Liver (tissue), 7 donors: ENCODE measurements at regions not wholly inside any gene's neighbourhood (a gene's known extent, or its start where the extent isn't known, plus 50 kb on each side); places are given as distances from the start of the nearest gene placed in this dataset.

ENCODE experiments used
- DNase-seq: peaks from one replicate; pipeline ENCODE4 v3.0.0-alpha.2; 2017; ENCODE audit warnings: low spot score
- H3K27ac ChIP-seq, 2 donors: one replicate each; pipeline ENCODE4 v1.7.0; 2013; ENCODE audit warnings: inconsistent platforms in 2 of 2, low read length in 2 of 2, control low read depth in 1 of 2, low read depth in 1 of 2, mild to moderate bottlenecking in 1 of 2
- H3K27me3 ChIP-seq, 4 donors: one replicate each; pipeline versions ENCODE4 v1.6.1 to v1.7.0; 2013; ENCODE audit warnings: low read length in 3 of 4, inconsistent platforms in 1 of 4, mild to moderate bottlenecking in 1 of 4, moderate library complexity in 1 of 4; ENCODE audit not compliant: control insufficient read depth in 4 of 4, insufficient read depth in 4 of 4
- H3K36me3 ChIP-seq, 4 donors: one replicate each; pipeline versions ENCODE4 v1.6.1 to v1.7.0; 2013; ENCODE audit warnings: low read length in 3 of 4, mild to moderate bottlenecking in 3 of 4, low read depth in 1 of 4, moderate library complexity in 1 of 4; ENCODE audit not compliant: control insufficient read depth in 4 of 4, insufficient read depth in 3 of 4
- H3K4me1 ChIP-seq, 4 donors: one replicate each; pipeline versions ENCODE4 v1.6.1 to v1.7.0; 2013; ENCODE audit warnings: low read length in 3 of 4, mild to moderate bottlenecking in 3 of 4, moderate library complexity in 1 of 4; ENCODE audit not compliant: control insufficient read depth in 4 of 4, insufficient read depth in 4 of 4
- H3K4me3 ChIP-seq, 3 donors: one replicate each; pipeline versions ENCODE4 v1.6.1 to v1.7.0; 2013; ENCODE audit warnings: low read length in 3 of 3, control low read depth in 1 of 3, low read depth in 1 of 3, mild to moderate bottlenecking in 1 of 3
- H3K9ac ChIP-seq, 2 donors: one replicate each; pipeline ENCODE4 v1.7.0; 2013; ENCODE audit warnings: low read length in 2 of 2, mild to moderate bottlenecking in 2 of 2, moderate library complexity in 2 of 2, control low read depth in 1 of 2, low read depth in 1 of 2
- H3K9me3 ChIP-seq, 4 donors: one replicate each; pipeline versions ENCODE4 v1.6.1 to v1.7.0; 2013; ENCODE audit warnings: low read length in 3 of 4; ENCODE audit not compliant: control insufficient read depth in 4 of 4
- ATF3 ChIP-seq: IDR thresholded peaks from 2 replicates; pipeline ENCODE4 v1.6.1; 2016; ENCODE audit warnings: antibody characterized with exemption
- EGR1 ChIP-seq, 2 donors: IDR thresholded peaks; 2 replicates each; pipeline ENCODE4 v1.6.1; 2016 to 2018; ENCODE audit warnings: antibody characterized with exemption in 2 of 2, low read depth in 2 of 2
- FOXA1 ChIP-seq: IDR thresholded peaks from 2 replicates; pipeline ENCODE4 v1.6.1; 2016; ENCODE audit warnings: antibody characterized with exemption
- FOXA2 ChIP-seq: IDR thresholded peaks from 2 replicates; pipeline ENCODE4 v1.6.1; 2016; ENCODE audit warnings: antibody characterized with exemption
- GABPA ChIP-seq, 2 donors: IDR thresholded peaks in 1 of 2; conservative IDR thresholded peaks in 1 of 2; 2 replicates each; pipeline ENCODE4 v1.6.1; 2016; ENCODE audit warnings: antibody characterized with exemption in 2 of 2, mild to moderate bottlenecking in 1 of 2, moderate library complexity in 1 of 2
- HNF4A ChIP-seq, 2 donors: conservative IDR thresholded peaks; 2 replicates each; pipeline ENCODE4 v1.6.1; 2016; ENCODE audit warnings: antibody characterized with exemption in 2 of 2, mild to moderate bottlenecking in 2 of 2
- HNF4G ChIP-seq: IDR thresholded peaks from 2 replicates; pipeline ENCODE4 v1.6.1; 2016; ENCODE audit warnings: antibody characterized with exemption
- JUND ChIP-seq, 2 donors: IDR thresholded peaks; 2 replicates each; pipeline ENCODE4 v1.6.1; 2016; ENCODE audit warnings: antibody characterized with exemption in 2 of 2
- MAX ChIP-seq: IDR thresholded peaks from 2 replicates; pipeline ENCODE4 v1.6.1; 2016; ENCODE audit warnings: antibody characterized with exemption
- NR2F2 ChIP-seq: IDR thresholded peaks from 2 replicates; pipeline ENCODE4 v1.6.1; 2016; ENCODE audit warnings: antibody characterized with exemption
- RAD21 ChIP-seq, 2 donors: IDR thresholded peaks; 2 replicates each; pipeline ENCODE4 v1.6.1; 2016; ENCODE audit warnings: antibody characterized with exemption in 2 of 2, mild to moderate bottlenecking in 2 of 2
- REST ChIP-seq: IDR thresholded peaks from 2 replicates; pipeline ENCODE4 v1.6.1; 2016; ENCODE audit warnings: antibody characterized with exemption, mild to moderate bottlenecking
- RXRA ChIP-seq, 2 donors: IDR thresholded peaks; 2 replicates each; pipeline ENCODE4 v1.6.1; 2017 to 2018; ENCODE audit warnings: antibody characterized with exemption in 2 of 2, mild to moderate bottlenecking in 1 of 2
- SP1 ChIP-seq: IDR thresholded peaks from 2 replicates; pipeline ENCODE4 v1.6.1; 2018; ENCODE audit warnings: antibody characterized with exemption, mild to moderate bottlenecking
- ZBTB33 ChIP-seq: IDR thresholded peaks from 2 replicates; pipeline ENCODE4 v1.6.1; 2016; ENCODE audit warnings: antibody characterized with exemption
- WGBS: extraction: QIAGEN DNeasy Blood & Tissue Kit; methylation state at CpG from one replicate; pipeline ENCODE4 v1.1.7; 2013; 5-methylcytosine and 5-hydroxymethylcytosine counted together
- donor health status: healthy.
- donor health status: healthy.
- donor health status: healthy.
- donor health status: healthy.

- Histone ChIP-seq H3K27me3 (no peaks in the 10 kb centered on the region), H3K9me3 (no peaks in the 10 kb centered on the region), H3K36me3 (no peaks in the 10 kb centered on the region), H3K9ac (no peak overlapping the region), H3K4me1 (no peaks in the 10 kb centered on the region), H3K27ac (no peak overlapping the region), H3K4me3 (no peak overlapping the region)
- TF ChIP-seq RAD21 (IDR thresholded peaks at IDR 0.05) (no peak), JUND (IDR thresholded peaks at IDR 0.05) (no peak), RXRA (IDR thresholded peaks at IDR 0.05) (no peak), REST (no peak), GABPA (IDR thresholded peaks at IDR 0.05 in 1 of 2, conservative IDR thresholded peaks at IDR 0.05 in 1 of 2) (no peak), HNF4A (conservative IDR thresholded peaks at IDR 0.05) (no peak), SP1 (no peak), FOXA1 (no peak), EGR1 (IDR thresholded peaks at IDR 0.05; ENCODE audit: low read depth in 2 of 2) (no peak)
- DNase-seq: no peak
Observed at GRCh38 chr2:204491528-204491927, 53.7 kb upstream of the PARD3B start.

- no peaks in the 10 kb centered on the region for H3K4me1 ChIP-seq
- TF ChIP-seq REST (no peak), EGR1 (IDR thresholded peaks at IDR 0.05; ENCODE audit: low read depth in 2 of 2) (no peak), RAD21 (IDR thresholded peaks at IDR 0.05) (no peak), ATF3 (no peak), NR2F2 (no peak), HNF4G (no peak), SP1 (no peak), HNF4A (conservative IDR thresholded peaks at IDR 0.05) (no peak), FOXA2 (no peak), MAX (no peak), ZBTB33 (no peak)
- H3K27ac ChIP-seq: no peak overlapping the region
- WGBS: 89% methylated on average over 2 of the region's 2 CpGs
- DNase-seq: no peak
- H3K4me3 ChIP-seq: no peak overlapping the region
- no peaks in the 10 kb centered on the region for H3K27me3 ChIP-seq
- no peaks in the 10 kb centered on the region for H3K36me3 ChIP-seq
- H3K9ac ChIP-seq: no peak overlapping the region
- H3K9me3 ChIP-seq: no peaks in the 10 kb centered on the region
Observed at GRCh38 chr2:204492417-204492816, 52.9 kb upstream of the PARD3B start.
